Activated T-cell treated with anti-CD3 and anti-CD28 coated beads for 1 hour (primary cell): ENCODE measurements at regions not wholly inside any gene's neighbourhood (a gene's known extent, or its start where the extent isn't known, plus 50 kb on each side); places are given as distances from the start of the nearest gene placed in this dataset.

Experiments
- DNase-seq: peaks from one replicate; pipeline ENCODE4 v3.0.0-alpha.2; 2020; ENCODE audit warnings: low read depth

DNA sequence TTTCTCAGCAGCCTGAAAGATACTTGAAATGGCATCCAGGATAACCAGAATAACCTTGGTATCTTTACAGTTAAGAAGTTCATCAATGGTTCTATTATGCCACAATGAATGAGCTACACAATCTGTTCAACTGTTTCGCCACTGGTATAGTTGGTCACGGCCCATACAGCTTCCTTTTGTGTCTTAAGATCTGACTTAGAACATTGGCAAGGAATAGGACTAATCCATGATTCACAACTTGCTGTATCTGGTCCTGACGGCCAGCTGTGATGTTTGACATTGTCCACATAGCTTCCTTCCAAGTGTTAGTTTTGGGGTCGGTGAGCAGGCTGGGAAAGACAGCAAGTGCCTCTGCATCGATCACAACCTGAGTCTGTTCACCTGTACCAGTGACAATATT, 113.3 kb upstream of the RAD23B start:
- no peak for DNase-seq

DNA sequence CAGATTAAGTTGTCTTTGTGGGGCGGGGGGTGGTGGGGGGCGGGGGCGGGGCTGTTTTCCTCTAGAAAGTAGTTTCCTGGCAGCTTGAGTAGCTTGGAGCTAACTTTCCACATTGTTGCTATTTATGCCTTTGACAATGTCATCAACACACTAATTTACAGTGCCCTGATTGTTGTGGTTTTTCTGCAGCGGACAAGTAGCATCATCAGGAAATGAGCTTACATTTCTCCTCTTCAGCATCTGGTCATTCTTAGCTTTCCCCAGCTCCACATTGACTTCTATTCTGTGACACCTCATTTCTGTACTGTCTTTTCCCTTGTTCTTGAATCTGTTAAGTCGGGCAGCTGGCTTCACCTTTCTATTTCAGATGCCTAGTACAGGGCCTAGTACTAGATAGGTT, 112.3 kb upstream of the RAD23B start:
- DNase-seq = no peak

DNA sequence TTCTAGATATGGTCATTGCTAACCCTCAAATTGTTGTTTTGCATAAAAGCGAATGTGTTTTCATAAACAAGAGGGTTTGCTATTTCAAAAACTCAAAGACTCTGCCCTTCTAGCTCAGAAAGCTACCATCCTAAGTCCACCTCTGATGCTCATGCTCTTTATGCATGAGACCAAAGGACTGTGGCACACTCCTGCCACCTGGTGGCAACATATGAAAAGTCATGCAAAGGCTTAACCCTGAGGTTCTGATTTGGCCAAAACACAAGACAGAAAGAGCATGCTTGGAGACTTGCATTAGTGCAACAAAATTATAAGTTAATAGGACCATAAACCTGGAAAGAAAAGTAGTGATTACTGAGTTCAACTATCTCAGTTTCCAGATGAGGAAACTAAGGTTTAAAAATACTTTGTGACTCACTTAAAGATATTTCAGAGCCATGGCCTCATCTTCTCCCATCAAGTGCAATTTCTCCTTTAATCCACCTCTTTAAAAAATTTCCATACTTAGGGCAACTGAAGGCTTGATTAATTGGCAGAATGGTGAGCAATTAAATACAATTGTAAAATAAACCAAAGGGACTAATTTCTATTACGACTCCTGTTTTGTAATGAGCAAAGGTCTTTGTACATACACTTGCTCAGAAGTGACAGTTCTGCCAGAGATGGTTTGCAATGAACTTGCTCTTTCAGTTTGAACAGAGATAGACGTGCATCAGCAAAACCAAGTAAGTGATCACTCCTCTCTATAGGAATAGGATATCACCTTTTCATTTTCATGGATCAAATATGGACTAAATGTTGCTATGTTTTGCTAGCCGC, 110.7 kb upstream of the RAD23B start:
- peak; percentile 45 for DNase-seq

DNA sequence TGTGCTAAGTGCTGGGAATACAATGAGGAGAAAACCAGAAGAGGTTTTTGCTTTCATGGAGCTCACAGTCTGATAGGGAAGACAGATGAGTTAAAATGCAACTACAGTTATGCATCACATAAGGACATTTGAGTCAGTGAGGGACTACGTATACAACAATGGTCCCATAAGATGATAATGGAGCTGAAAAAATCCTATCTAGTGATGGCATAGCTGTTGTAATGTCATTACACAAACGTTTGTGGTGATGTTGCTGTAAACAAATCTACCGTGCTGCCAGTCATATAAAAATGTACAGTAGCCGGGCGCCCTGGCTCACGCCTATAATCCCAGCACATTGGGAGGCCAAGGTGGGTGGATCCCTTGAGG, 110.1 kb upstream of the RAD23B start:
- DNase-seq = no peak

DNA sequence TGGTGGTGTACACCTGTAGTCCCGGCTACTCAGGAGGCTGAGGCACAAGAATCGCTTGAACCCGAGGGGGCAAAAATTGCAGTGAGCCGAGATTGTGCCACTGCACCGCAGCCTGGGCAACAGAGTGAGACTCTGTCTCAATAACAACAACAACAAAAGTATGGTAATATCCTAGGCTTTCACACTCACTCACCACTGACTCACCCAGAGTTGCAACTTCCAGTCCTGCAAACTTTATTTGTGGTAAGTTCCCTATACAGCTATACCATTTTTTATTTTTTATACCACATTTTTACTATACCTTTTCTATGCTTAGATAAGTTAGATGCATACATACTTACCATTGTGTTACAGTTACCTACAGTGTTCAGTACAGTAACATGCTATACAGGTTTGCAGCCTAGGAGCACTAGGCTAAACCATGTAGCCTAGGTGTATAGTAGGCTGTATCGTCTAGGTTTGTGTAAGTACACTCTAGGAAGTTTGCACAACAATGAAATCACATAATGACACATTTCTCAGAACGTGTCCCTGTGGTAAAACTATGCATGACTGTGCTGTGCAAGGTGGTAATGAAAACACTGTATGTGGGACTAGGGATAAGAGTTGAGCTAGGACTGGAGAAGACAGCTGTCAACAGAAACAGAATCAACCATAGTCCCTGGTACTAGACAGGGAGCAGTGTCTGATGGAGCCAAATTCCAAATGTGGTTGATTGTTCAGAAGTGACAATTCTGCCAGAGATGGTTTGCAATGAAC, 109.5 kb upstream of the RAD23B start:
- no peak for DNase-seq

DNA sequence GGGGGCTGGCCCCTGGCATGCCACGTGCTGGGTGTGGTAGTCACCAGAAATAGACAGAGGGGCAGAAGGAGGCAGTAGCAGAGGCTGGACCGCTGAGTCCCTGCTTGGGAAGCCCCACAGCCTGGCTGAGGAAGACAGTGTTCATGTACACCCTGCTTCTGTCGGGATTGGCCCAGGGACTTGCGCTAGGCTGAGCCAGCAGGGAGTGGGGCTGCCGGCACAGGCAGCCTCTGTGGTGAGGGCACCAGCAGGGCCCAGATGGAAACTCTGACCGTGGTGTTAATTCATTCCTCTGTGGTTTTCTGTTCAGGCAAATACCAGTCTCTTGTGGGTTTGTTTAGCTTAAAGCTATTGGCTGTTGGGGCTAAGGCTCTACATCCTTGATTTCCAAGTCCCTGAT, 108.6 kb upstream of the RAD23B start:
- DNase-seq = no peak

DNA sequence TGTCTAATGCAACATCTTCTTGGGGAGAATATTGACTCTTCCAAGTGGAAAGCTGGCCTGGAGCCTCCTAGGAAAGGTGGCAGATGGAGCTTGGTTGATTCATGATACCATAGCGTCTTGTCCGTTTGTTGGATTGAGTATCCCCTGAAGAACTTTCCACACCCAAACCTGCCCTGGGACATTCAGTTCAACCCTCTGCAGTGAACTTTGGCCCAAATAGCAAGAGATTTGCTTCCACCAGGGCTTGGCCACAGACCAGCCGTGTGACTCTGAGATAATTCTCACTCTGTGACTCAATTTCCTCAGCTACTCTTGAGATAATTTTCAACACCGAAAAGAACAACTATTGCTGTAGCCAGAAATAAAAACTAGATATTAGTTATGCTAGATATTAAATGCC, 108.0 kb upstream of the RAD23B start:
- DNase-seq = no peak

DNA sequence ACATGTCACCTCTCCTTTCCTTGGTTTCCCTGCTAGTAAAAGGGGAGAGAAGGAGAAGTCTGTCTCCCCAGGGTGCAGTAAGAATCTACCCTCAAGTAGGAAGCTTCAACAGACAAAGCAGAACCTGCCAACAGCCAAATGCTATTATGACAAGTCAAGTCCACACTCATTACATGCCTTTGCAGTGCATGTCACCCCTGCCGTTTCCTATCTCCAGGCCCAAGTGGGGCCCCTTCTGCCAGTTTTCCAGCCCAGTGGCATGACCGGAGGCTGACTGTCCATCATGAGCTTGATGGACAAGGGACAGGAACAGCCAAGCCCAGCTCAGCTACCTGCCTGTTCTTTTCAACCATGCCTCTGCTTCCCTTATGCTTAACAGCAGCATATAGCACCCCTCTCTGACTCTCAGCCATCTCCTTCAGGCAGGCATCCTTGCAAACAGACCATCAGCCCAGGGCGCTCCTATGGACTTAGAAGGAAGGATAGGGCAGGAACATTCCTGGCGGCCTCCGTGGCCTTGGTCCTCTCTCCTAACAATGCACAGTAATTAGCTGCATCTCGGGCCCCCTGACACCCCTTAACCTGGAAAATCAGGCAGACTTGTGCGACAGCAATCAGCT, 107.2 kb upstream of the RAD23B start:
- DNase-seq = no peak

DNA sequence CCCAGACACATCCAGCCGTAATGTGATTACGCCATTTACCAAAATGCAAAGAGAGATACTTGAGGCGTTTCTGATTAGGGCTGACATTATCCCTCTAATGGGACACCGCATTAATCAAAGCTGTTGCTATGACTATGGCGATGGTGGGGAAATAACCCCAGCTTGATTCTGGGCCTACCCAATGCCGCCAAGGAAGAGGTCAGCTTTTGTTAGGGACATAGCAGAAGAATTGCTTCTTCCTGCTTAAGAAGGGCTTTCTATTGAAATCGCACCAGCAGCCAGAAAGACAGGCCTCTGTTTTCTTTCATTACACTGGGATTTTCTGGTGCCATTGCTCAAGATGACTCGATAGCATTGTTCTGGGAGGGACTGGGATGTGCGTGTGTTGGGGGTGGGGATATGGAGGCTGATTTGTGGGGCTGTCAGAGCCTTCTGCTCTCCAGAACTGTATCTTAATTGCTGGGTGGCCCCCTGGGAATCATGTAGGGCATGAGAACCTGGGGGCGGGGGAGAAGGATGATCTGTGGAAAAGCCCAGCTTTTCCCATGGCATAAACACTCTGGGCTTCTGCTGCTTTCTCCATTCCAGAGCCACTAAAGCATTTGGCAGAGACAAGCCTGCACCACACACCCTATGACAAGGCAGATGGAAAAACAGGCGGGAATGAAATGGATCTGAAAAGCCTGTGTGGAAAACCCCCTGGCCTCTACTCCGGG, 106.5 kb upstream of the RAD23B start:
- no peak for DNase-seq

DNA sequence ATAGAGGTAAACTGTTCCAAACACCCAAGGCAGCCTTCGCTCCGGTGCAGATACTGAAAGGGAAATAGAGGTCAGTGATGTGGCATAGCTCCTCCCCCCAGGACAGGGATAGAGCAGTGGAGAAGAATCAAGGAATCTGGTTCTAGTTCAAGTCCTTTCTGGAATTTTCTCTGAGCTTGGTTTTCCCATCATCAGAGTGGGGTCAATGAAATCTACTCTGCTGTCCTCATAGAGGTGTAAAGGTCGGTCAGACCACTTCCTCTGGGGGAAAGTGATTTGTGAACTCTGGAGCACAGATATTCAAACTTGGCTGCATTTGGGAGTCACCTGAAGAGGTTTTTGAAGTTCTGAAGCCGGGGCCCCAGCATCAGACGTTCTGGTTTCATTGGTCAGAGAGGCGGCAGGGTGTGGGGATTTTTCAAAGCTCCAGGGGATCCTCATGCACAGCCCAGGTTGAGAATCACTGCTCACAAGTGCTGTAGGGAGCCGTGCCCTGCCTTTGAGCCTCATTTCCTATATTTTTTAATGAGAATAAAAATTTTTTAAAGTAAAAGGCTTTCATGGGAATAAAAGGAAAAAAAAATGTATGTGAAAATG, 105.7 kb upstream of the RAD23B start:
- no peak for DNase-seq

DNA sequence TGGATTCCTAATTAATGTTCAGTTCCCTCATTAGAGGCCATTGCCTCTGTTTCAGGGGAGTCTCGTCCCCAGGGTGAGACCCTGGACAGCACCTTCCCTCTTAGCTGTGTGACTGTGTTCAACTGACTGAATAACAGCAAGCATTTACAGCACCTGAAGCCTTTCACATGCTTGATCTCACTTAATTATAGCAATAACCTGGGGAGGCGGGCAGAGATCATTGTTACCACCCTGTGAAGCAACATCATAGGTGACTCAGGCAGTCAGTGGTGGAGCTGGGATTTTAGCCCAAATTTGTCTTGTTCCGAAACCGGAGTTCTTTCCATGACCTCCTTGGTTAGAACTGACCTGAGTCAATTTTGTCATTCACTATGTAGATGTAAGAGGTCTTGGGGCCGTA, 105.2 kb upstream of the RAD23B start:
- DNase-seq = no peak

DNA sequence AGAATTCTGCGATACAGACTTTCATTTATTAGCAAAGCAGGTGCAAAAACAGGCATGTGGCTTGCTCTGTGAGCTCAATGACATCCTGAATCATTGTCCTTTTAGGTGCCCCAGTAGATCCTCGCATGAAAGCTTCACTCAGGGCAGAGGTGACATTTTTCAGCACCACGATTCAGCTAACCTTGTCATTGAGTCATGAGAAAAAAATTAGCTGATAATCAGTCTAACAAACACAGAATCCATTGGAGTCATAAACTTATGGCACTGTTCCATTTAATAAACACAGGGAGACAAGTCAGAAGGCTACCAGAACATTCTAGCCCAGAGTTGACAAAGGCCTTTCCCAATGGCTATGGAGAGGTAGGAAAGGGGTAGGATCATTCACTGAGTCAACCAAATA, 104.8 kb upstream of the RAD23B start:
- DNase-seq = no peak

DNA sequence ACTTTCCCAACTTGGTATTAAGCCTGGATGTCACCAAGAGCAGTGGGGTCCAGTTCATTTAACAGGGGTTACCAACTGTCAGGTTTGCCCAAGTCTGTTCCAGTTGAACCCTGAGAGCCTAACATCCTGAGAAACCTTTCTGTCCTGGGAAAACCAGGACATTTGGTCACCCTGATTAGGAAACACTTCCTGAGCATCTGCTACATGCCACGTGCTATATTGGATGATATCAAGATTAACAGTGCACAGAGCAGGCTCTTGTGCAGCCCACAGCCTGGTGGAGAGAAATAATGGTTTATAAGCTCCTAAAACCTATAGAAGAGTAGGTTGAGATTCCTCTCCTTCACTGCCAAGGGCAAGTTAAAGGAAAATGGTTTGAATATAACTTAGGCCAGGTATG, 102.9 kb upstream of the RAD23B start:
- no peak for DNase-seq

DNA sequence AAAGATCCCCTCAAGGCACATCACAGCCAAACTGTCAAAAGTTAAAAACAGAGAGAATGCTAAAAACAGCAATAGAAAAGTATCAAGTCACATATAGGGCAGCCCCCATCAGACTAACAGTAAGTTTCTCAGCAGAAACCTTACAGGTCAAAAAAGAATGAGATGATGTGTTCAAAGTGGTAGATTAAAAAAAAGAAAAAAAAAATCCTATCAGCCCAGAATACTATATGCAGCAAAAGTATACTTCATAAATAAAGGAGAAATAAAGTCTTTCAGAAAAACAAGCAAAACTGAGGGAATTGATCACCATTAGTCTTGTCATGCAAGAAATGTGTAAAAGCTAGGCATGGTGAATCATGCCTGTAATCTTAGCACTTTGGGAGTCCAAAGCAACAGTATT, 99.9 kb upstream of the RAD23B start:
- DNase-seq = no peak

DNA sequence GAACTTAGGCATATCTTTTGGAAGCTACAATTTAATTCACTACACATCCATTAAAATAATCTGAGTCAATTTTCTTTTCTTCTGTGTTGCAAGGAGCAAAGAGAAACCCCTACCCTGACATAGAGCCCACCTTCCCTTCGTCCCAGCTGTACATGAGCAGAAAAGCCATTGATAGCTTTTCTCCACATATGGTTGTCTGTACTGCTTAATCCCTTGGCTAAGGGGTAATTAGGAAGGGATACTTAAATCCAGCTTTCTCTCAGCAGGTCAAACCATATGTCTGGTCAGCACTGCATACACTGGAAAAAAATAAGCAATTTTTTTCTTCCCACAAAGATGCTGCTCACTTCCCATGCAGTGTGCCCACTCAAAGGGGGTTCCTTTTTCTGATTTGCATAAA, 94.7 kb upstream of the RAD23B start:
- no peak for DNase-seq

DNA sequence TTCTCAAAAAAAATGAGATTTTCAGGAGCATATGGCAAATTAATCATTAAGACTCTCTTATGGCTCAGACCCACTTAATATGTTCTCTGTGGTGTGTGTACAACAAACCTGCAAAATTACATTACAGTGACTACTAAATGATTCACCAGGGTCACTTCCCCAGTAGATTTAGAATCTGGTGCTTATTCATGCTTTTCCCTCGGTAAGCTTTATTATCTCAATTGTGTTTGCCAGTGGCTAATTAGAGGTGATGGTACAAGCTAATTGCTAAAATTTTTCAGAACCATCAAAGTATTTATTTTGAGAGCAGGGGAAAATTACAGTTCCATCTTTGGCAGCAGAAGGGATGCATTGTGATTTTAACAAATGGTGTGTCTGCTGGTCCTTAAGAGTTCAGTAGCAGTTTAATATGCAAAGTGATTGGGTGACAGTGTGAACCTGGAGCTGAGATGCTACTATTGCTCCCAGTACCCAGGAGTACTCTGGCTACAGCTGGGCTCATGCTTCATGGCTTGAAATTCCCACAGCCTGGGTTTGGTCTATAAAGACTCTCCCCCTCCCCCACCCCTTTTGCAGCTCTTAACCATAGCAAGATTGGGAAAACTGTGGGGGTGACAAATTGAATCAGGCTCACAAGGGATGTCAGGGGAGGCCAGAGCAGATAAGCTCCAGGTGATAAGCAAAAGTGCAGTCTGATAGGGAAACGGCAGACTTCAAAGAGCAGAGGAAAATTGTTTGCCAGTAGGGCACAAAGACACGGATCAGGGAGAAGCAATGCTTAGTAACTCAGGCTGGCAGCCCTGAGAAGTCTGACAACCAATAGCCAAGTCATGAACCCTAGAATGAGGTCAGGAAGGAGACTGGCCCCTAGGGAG, 92.8 kb upstream of the RAD23B start:
- DNase-seq = no peak

DNA sequence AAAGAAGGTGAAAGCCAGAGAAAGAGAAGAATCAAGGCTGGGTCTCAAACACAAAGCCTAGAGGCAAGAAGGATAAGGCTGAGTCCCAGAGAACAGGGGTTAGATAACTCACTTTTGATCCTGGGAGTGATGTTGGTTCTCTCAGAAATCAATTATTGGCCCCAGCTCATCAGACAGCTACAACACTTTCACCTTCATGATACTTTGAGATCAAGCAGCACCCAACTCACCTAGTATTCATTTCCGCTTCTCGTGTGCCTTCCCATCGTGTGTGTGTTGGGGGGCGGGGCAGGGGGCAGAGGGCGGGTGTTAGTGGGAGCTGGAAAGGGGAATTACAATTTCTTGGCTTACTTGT, 92.2 kb upstream of the RAD23B start:
- DNase-seq = no peak

DNA sequence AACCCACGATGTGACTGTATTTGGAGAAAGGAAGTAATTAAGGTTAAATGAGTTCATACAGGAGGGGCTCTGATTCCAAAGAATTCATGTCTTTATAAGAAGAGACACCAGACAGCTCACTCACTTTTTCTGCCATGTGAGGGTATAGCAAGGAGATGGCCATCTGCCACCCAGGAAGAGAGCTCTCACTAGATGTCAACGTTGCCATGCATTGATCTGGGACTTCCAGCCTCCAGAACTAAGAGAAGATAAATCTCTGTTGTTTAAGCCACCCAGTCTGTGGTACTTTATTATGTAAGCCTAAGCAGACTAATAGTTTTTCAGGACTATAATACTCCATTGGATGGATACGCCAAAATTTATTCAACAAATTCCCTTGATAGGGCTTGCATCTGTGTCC, 89.8 kb upstream of the RAD23B start:
- no peak for DNase-seq

DNA sequence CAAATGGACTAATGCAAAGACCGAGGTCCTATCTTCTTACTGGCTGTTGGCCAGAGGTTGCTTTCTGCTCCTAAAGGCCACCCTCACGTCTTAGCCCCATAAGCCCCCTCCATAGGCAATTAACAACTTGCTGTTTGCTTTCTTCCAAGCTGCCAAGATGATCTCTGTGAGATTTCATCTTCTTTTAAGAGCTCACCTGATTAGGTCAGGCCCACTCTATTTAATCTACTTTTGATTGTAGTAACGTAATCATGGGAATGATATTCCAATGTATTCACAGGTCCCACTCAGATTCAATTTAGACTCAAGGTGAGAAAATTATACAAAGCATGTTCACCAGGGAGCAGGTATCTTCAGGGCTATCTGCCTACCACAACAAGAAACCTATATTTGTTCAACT, 84.4 kb upstream of the RAD23B start:
- no peak for DNase-seq

DNA sequence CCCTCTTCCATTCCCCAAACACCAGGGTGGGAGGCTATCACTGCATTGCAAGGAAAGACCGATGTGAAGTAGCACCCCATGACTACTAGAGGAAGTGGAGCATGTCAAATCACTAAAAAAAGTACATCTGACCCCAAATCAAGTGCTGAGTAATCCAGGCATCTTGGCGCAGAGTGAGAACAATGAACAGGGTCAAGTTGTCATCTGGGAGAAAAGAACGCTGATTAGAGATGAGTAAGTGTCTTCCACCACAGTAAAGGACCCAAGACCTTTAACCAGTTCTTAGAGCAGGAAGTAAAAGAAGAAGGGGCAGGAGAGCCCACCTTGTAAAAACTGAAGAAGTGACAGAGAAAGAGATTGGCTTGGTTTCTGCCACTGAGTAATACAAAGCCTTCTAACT, 75.0 kb upstream of the RAD23B start:
- no peak for DNase-seq

DNA sequence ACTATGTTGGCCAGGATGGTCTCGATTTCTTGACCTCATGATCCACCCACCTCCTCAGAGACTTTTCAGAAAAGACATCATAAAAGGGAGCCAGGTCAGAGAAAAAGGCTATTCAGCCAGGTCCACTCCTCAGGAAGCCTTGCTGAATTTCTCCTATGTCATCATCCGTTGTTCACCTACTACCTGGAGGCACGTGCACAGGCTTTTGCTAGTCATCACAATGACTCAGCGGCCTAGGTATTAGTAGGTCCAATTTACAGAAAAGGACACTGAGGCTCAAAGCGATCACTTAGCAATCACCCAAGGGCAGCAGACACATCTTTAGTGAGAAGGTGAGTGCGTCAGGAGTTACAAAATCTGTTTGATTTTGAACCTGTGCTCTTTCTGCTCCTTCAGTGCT, 72.3 kb upstream of the RAD23B start:
- DNase-seq = no peak
